Tibial nerve (tissue), 4 donors: ENCODE measurements at regions not wholly inside any gene's neighbourhood (a gene's known extent, or its start where the extent isn't known, plus 50 kb on each side); places are given as distances from the start of the nearest gene placed in this dataset.

Experiments used
- EP300 ChIP-seq, 2 donors: sonication (generic); formaldehyde crosslinking; IDR thresholded peaks; one replicate each; pipeline ENCODE4 v1.6.1; 2017; ENCODE audit warnings: antibody characterized with exemption in 2 of 2, mild to moderate bottlenecking in 1 of 2
- TF ChIP-seq, protein P1 (sequence below), 5 experiments: fragments of 200-600 bp in 3 of 5; fragments of 450-650 bp in 2 of 5; sonication (generic) in 3 of 5; IDR thresholded peaks; one replicate each; pipeline ENCODE4 v1.5.1; 2016 to 2019; ENCODE audit warnings: antibody characterized with exemption in 5 of 5, mild to moderate bottlenecking in 3 of 5, moderate library complexity in 2 of 5

DNA sequence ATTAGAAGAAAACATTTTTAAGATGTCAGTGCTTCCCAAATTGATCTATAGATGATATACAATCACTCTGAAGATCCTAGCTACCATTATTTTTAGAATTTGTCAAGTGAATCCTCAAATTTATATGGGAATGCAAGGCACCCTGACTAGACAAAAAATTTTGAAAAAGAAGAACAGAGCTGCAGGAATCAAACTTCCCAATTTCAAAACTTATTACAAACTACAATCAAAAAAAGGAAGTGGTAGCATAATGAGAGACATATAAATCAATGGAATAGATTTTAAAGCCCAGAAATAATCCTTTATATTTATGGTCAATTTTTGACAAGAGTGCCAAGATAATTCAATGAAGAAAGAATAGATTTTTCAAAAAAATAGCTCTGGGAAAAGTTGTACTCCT is 198.3 kb upstream of the KCNJ16 start:
- TF ChIP-seq, protein P1, sequence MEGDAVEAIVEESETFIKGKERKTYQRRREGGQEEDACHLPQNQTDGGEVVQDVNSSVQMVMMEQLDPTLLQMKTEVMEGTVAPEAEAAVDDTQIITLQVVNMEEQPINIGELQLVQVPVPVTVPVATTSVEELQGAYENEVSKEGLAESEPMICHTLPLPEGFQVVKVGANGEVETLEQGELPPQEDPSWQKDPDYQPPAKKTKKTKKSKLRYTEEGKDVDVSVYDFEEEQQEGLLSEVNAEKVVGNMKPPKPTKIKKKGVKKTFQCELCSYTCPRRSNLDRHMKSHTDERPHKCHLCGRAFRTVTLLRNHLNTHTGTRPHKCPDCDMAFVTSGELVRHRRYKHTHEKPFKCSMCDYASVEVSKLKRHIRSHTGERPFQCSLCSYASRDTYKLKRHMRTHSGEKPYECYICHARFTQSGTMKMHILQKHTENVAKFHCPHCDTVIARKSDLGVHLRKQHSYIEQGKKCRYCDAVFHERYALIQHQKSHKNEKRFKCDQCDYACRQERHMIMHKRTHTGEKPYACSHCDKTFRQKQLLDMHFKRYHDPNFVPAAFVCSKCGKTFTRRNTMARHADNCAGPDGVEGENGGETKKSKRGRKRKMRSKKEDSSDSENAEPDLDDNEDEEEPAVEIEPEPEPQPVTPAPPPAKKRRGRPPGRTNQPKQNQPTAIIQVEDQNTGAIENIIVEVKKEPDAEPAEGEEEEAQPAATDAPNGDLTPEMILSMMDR (IDR thresholded peaks at IDR 0.05), result no peak
- no peak for TF ChIP-seq EP300 (IDR thresholded peaks at IDR 0.05)
